NOMO-1 treated with dmso at 0.1 percent for 144 hours (cell line): ENCODE measurements at regions not wholly inside any gene's neighbourhood (a gene's known extent, or its start where the extent isn't known, plus 50 kb on each side); places are given as distances from the start of the nearest gene placed in this dataset.
"Not testable (repeated sequence)": the region's sequence is repeated elsewhere in the genome, so short reads cannot be mapped to it uniquely, and the experiment has no call there.

ENCODE experiments used
- DNase-seq: peaks from one replicate; lab custom pipeline; 2025; ENCODE audit not compliant: unreplicated experiment; lab: John Stamatoyannopoulos, UW

DNA sequence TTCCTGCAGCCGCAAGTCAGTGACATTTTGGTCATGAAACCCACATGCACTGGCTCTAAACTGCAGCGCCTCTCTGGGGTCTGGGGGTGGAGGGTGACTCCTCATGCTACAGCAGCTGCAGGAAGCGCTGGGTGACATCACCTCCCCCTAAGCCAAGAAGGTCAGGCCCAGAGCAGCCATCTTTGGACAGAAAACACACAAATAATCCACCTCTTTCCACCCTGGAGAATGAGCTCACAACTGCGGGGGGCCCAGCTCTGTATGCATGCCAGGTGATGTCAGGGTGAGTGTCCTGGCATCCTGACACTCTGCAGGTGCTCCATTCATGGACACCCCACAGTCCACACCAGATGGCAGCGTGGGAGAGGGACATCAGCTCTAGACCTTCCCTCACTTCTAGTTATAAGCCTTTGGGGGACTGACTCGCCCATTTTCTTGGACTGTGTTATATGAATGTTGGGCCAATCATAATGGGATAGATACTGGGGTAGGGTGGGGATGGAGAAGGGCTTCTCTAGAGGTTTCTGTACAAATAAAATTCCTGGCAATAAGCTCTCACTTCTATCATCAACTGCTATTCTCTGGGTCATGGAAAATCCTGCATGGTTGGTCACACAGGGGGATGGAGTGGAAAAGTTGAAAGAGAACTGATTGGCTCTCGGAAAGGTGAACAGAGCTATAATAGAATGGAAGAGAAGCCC is 70.7 kb upstream of the THBS1 start:
- no peak for DNase-seq

- no peak for DNase-seq
These were observed 69.6 kb upstream of the THBS1 start for GRCh38 chr15:39511000-39511915.

GRCh38 chr15:39511916-39512260 is 69.0 kb upstream of the THBS1 start:
- no peak for DNase-seq

- DNase-seq = no peak
These were observed 68.2 kb upstream of the THBS1 start for GRCh38 chr15:39512643-39513042.

DNA sequence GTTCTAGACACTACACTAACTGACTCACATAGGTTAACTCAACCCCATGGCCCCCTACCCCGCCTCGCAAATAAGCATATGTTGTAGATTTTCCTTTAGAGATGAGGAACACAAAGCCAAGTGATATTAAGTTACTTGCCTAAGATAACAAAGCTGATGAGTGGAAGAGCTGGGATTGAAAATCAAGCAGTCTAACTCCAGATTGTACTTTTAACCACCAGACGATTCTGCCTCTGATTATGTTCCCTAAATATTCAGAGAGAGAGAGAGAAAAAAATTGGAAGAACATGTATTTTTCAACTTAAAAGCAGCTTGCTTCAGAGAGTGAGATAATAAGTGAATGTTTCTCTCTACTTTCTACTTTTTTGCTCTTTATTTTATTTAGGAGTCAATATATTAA is 66.9 kb upstream of the THBS1 start:
- no peak for DNase-seq

DNA sequence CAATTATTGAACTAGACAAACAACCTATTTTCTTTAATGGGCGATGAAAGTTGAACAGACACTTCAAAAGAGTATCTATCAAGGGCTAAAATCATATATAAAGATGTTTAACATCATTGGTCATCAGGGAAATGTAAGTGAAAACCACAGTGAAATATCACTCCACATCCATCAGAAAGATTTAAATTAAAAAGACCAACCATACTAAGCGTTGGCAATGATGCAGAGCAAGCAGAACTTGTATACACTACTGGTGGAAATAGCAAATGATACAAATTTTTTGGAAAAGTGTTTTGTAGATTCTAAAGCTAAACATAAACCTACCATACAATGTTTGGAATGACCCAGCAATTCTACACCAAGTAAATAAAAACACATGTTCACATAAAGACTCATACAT is 65.9 kb upstream of the THBS1 start:
- DNase-seq = no peak

DNA sequence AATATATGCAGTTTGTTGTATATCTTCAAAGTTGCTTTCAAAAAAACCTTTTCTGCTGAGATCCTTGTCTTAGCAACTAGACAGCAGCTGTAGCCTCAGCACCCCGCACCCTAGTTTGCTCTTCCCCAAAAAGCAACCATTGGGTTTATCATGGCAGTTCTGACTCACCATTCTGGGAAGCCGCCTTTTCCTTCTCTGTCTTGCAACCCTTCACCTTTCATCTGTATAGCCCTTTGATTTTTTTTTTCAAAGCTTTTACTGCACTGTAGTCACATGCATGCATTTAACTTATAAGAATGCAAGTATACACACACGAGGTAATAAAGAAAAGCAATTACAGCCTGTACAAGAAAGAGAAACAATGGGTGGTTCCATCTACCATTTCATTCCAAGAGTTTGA is 65.1 kb upstream of the THBS1 start:
- DNase-seq = no peak

DNA sequence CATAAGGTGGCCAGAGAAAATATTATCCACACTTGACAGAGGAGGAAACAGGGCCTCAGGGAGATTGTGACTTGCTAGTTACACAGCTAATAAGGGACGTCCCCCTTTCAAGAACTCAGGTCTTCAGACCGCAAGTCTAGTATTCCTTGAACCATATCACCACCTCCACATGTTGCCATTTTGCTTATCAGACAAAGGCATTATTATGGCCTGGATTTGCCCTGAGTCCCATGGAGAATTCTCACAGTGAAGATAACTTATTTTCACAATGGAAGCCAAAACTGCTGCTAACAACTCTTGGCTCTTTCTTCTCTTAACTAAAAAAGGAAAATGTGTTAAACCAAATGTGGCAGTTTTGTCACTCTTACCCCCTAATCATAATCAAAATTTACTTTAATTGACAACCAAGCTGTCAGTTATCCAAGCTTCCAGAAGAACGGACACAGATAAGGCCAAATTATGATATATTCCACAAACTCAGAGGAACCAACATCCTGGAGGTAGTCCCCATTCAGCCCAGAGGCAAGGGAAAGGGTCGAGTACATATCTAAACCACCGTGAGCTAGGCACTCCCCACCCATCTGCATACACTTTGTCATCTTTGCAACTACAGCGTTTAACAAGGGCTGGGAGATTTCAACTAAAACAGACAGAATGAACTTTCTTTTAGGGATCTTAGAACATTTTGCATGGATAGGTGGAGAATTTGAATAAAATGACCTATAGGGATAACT is 63.6 kb upstream of the THBS1 start:
- no peak for DNase-seq

GRCh38 chr15:39523968-39524367 is 56.9 kb upstream of the THBS1 start:
- DNase-seq = not testable (repeated sequence)

- DNase-seq = no peak
These were observed 51.4 kb upstream of the THBS1 start for GRCh38 chr15:39529457-39529856.

DNA sequence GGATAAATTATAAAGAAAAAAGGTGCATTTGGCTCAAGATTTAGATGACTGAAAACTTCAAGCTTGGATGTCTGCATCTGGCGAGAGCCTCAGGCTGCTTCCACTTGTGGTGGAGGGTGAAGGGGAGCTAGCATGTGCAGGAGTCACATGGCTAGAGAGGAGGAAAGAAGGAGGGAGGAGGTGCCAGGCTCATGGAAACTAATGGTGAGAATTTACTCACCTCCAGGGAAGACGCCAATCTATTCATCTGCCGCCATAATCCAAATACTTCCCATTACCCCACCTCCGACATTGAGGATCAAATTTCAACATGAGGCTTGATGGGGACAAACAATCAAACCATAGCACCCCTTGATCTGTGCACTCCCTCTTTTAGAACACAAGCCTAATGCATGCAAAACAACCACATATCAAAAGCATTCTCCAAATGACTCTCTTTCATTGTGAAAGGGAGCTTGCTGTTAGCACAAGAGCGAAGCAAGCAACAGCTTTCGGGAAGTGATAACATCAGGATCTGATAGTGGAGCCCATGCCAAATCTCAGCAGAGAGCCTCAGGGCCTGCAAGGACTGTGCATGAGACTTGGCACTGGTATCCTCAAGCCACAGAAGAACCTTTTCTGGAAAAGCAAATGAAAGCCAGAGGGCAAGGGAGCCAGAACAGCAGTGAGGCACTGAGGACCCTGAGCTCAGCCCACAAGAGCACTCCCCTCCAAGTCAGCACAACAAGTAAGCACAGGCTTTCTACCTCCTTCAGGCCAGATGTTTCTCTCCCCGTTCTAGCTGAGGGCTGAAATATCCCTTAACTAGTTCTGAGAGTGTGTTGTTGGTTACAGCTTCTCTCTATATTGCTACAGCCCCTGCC is 50.2 kb upstream of the THBS1 start:
- no peak for DNase-seq
